ENCODE measurements at regions not wholly inside any gene's neighbourhood (a gene's known extent, or its start where the extent isn't known, plus 50 kb on each side); places are given as distances from the start of the nearest gene placed in this dataset.
A peak's percentile ranks its signal among the peaks of the same experiment; 100 is the strongest.
"Not testable (repeated sequence)": the region's sequence is repeated elsewhere in the genome, so short reads cannot be mapped to it uniquely, and the experiment has no call there.

- DNase-seq (ENCODE audit: low spot score): no peak
Observed at GRCh38 chr20:52008874-52009273, 182.7 kb downstream of the ZFP64 start.

DNA sequence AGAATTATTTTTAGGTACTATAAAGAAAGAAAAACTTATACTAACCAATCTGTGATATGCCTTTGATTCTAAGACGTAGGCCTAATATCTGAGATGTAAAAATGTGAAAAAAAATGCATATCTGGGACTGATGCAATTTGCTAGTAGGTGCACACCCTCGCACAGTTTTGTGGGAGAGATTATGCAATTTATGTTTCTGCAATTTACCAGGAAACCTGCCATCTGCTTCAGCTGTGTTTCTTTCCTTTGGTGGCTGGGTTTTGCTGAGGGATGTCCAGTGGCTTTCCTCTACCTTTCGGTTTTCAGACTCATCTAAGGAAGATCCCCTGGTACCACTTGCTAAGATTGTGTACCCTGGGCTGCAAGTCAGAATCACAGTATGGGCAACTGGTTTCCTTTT, 186.9 kb downstream of the ZFP64 start:
- DNase-seq (ENCODE audit: low spot score): no peak

DNA sequence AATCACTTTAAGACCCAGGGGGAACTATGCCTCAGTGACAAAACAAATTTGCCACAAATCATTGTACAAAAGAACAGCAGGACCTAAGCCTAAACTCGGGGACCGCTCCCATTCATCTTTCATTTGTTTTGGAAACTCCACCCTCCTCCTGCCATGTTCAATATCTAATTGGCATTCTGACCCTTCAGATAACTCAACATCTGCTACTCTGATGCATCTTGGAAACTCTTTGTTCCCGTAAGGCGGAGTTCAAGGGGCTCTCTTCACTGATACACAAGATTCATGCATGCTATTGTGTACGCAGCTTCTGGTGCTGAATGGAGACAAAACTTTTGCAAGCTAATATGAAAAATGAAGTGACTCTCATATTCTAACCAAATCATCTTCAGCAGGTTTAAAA, 187.6 kb downstream of the ZFP64 start:
- no peak for DNase-seq (ENCODE audit: low spot score)

DNA sequence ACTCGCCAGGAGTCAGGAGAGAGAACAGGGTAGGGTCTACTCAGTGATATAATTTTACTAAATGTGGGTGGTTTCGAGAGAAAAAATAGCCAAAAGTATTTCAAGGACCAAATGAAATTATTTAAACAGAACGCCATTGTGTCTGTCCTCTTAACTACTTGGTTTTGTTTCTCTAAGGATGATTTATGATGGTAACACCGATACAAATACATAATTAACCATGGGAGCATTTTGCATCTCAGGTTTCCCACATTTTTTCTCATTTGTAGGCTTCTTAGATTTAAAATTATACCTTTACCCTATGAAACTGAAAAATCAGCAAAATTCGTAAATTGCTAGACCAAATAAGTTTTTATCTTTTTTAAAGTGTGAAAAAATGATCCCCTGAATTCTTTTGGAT, 188.2 kb downstream of the ZFP64 start:
- DNase-seq (ENCODE audit: low spot score): no peak

DNA sequence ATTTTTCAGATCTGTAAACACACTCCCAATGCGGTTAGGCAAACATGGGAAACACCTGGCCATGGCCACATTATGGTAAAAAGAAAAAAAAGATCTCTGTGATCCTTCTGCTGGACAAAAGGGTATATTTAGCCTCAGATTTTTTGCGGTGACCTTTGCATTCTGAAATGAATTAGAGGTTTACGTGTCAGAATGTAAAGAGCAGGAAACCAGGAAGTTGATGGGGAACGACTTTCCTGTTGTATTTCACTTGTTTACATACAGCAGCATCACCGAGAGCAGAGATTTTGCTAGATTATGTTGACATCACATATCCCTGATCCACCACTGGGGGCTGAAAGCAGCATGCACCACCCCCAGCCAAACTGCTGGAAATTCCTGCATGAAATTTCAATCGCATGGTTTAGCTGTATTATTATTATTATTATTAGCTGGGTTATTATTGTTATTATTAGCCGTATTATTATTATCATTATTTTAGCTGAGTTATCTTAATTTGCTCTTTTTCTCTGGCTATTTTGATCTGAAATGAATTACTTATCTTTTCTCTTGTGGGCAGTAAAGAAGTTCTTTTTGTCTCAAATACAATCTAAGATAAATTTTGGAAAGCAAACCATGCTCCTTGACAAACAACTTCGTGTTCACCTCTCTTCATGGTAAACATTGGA, 189.4 kb downstream of the ZFP64 start:
- DNase-seq (ENCODE audit: low spot score): no peak

DNA sequence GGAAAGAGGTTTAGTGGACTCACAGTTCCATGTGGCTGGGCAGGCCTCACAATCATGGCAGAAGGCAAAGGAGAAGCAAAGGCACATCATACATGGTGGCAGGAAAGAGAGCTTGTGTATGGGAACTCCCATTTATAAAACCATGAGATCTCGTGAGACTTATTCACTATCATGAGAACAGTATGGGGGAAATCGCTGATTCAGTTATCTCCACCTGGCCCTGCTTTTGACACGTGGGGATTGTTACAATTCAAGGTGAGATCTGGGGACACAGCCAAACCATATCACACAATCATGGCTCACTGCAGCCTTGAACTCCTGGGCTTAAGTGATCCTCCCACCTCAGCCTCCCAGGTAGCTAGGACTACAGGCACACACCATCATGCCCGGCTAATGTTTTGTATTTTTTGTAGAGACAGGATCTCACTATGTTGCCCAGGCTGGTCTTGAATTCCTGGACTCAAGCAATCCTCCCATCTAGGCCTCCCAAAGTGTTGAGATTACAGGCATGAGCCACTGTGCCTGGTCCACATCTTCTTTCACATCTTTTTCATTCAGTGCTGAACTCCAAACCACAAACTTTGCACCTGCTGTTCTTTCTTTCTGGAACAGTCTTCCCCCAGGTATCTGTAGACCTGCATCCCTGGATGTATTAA, 194.2 kb downstream of the ZFP64 start:
- not testable (repeated sequence) for DNase-seq (ENCODE audit: low spot score)

- DNase-seq (ENCODE audit: low spot score): no peak
Observed at GRCh38 chr20:51995551-51995951, 193.2 kb upstream of the SALL4 start.

- DNase-seq (ENCODE audit: low spot score): no peak
Observed at GRCh38 chr20:51994751-51995417, 192.6 kb upstream of the SALL4 start.

- no peak for DNase-seq (ENCODE audit: low spot score)
Observed at GRCh38 chr20:51987812-51988211, 185.5 kb upstream of the SALL4 start.

- DNase-seq (ENCODE audit: low spot score): no peak
Observed at GRCh38 chr20:51985013-51985415, 182.7 kb upstream of the SALL4 start.

DNA sequence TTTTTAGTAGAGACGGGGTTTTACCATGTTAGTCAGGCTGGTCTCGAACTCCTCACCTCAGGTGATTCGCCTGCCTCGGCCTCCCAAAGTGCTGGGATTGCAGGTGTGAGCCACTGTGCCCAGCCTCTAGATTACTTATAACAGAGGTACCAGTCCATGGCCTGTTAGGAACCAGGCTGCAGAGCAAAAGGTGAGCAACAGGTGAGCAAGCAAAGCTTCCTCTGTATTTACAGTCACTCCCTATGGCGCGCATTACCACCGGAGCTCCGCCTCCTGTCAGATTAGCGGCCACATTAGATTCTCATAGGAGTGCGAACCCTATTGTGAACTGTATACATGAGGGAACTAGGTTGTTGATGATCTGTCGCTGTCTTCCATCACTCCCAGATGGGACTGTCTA, 178.0 kb upstream of the SALL4 start:
- no peak for DNase-seq (ENCODE audit: low spot score)

DNA sequence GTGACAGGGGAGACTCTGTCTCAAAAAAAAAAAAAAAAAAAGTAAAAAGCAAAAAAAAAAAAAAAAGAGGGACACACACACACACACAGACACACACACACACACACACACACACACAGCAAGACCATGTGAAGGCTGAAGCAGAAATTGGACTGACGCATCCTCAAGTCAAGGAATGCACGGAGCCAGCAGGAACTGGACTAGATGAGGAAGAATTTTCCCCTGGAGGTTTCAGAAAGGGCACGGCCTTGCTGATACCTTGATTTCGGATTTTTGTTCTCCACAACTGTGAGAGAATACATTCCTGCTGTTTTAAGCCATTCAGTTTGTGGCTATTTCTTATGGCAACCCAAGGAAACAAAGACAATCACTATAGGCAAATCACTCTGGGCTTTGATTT, 176.9 kb upstream of the SALL4 start:
- no peak for DNase-seq (ENCODE audit: low spot score)

GRCh38 chr20:51978070-51978501, 175.8 kb upstream of the SALL4 start:
- no peak for DNase-seq (ENCODE audit: low spot score)

DNA sequence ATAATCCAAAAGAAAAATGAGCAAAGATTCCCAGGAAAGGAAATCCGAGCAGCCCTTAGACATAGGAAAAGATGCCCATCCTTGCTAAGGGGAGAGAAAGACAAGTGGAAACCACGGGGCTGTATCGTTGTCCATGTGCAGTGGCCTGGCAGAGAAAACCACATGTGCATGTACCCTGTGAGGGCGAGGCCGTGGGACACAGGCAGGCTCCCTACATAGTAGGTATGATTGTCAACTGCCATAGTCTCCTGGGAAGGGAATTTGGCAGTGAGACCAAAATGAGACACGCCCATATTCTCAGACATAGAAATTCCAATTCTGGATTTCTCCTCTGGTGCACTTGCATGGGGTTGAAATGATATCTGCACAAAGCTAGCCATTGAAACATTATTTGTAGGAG, 169.7 kb upstream of the SALL4 start:
- DNase-seq (ENCODE audit: low spot score): no peak

GRCh38 chr20:51970858-51971257, 168.5 kb upstream of the SALL4 start:
- no peak for DNase-seq (ENCODE audit: low spot score)

- DNase-seq (ENCODE audit: low spot score): no peak
Observed at GRCh38 chr20:51969191-51969590, 166.9 kb upstream of the SALL4 start.

- DNase-seq (ENCODE audit: low spot score): no peak
Observed at GRCh38 chr20:51968151-51968550, 165.8 kb upstream of the SALL4 start.

DNA sequence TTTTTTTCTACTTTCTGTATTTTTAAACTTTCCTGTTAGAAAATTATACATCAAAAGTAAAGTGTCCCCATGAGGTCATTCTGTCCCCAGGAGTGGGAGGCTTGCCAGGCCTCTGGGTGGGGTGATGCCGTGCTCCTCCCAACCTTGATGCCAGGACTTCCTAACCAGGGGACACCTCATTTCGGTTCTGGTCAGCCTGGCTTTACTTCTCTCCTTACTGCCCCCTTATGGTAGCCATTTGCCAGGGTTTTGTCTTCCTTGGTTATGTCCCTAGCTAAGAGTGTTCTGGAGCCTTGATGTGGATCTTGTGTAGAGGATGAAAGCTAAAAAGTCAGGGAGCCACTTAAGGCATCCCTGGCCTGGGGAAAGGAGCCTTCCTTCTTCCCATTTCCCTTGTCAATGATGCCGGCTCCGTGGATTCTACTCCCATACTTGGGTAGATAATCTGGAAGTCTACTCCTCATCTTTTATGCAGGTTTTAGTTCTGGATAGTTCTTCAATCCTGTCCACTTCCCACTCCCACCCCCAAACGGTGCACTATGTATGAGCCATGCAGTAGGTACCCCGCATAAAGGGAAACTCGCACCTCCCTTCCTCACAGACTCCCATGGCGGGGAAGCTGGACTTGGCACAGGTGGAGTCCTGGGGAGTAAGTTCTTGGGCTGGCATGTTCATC, 164.1 kb upstream of the SALL4 start:
- DNase-seq (ENCODE audit: low spot score): peak; percentile 89

- DNase-seq (ENCODE audit: low spot score): peak; percentile 53
Observed at GRCh38 chr20:51961964-51962761, 159.8 kb upstream of the SALL4 start.

- DNase-seq (ENCODE audit: low spot score): peak; percentile 45
Observed at GRCh38 chr20:51960047-51960675, 157.8 kb upstream of the SALL4 start.

GRCh38 chr20:51959066-51959542, 156.8 kb upstream of the SALL4 start:
- no peak for DNase-seq (ENCODE audit: low spot score)

All from cerebellar cortex (tissue), 1 donor.